AG04449 (cell line): ENCODE measurements at regions not wholly inside any gene's neighbourhood (a gene's known extent, or its start where the extent isn't known, plus 50 kb on each side); places are given as distances from the start of the nearest gene placed in this dataset.

ENCODE experiments used
- CTCF ChIA-PET: fragments of 350-600 bp; formaldehyde crosslinking; extraction: SDS; loops from one replicate; lab custom pipeline; 2021; ENCODE audit warnings: antibody characterized with exemption; lab: Yijun Ruan, JAX
- POLR2A ChIA-PET: fragments of 400-600, 350-600 bp; formaldehyde crosslinking; extraction: SDS; loops from one replicate; lab custom pipeline; 2020; ENCODE audit warnings: antibody characterized with exemption, inconsistent platforms; lab: Yijun Ruan, JAX
- DNase-seq: peaks from one replicate; pipeline ENCODE4 v3.0.0-alpha.2; 2010; ENCODE audit warnings: low read depth, low spot score
- H3K4me3 ChIP-seq: 2 replicates; pipeline ENCODE4 v1.5.1; 2011; ENCODE audit warnings: low read depth, mild to moderate bottlenecking, control low read depth, low read length
- CTCF ChIP-seq: IDR thresholded peaks from one replicate; pipeline ENCODE4 v1.5.1; 2011; ENCODE audit warnings: mild to moderate bottlenecking, moderate library complexity, low read length, control low read depth, inconsistent platforms; ENCODE audit not compliant: insufficient read depth; ENCODE audit errors: missing control alignments

- DNase-seq: no peak
- H3K4me3 ChIP-seq: no peak overlapping the region
- POLR2A ChIA-PET: no interaction called here
- TF ChIP-seq CTCF: no peak
- CTCF ChIA-PET: interaction anchor here (0.7 kb wide), 1 partner anchor 17 kb away, joined by 3 read pairs; no protein-coding TSS in a partner anchor
These were observed 171.5 kb downstream of the ZNF281 start for GRCh38 chr1:200238311-200238710.

GRCh38 chr1:200237066-200237465 is 172.8 kb downstream of the ZNF281 start:
- POLR2A ChIA-PET: no interaction called here
- TF ChIP-seq CTCF: no peak
- CTCF ChIA-PET: interaction anchor here (1.3 kb wide), 1 partner anchor 252 kb away, joined by 3 read pairs; no protein-coding TSS in a partner anchor
- DNase-seq: no peak
- H3K4me3 ChIP-seq: no peak overlapping the region

- no peak for TF ChIP-seq CTCF
- ChIA-PET CTCF (interaction anchor here (0.8 to 1.2 kb wide), 3 partner anchors 11 to 96 kb away, joined by 4 read pairs; no protein-coding TSS in a partner anchor), POLR2A (no interaction called here)
- no peak overlapping the region for H3K4me3 ChIP-seq
- no peak for DNase-seq
These were observed 174.9 kb downstream of the ZNF281 start for GRCh38 chr1:200234938-200235337.

- H3K4me3 ChIP-seq: no peak overlapping the region
- no peak for TF ChIP-seq CTCF
- ChIA-PET POLR2A (interaction anchor here (0.6 kb wide), 1 partner anchor 150 kb away, joined by 3 read pairs; no protein-coding TSS in a partner anchor), CTCF (interaction anchor here (0.9 to 2.1 kb wide), 4 partner anchors 8 to 120 kb away, joined by 3 to 7 read pairs (median 4); no protein-coding TSS in a partner anchor)
- peak; percentile 59 for DNase-seq
These were observed 176.4 kb downstream of the ZNF281 start for GRCh38 chr1:200233393-200233792.

- ChIA-PET CTCF (interaction anchor here (0.6 to 2.1 kb wide), 6 partner anchors 9 to 278 kb away, joined by 3 to 7 read pairs (median 4); no protein-coding TSS in a partner anchor), POLR2A (no interaction called here)
- TF ChIP-seq CTCF: no peak
- DNase-seq: peak; percentile 80
- H3K4me3 ChIP-seq: no peak overlapping the region
These were observed 178.0 kb downstream of the ZNF281 start for GRCh38 chr1:200231787-200232231.

GRCh38 chr1:200230671-200231070 is 179.2 kb downstream of the ZNF281 start:
- no peak overlapping the region for H3K4me3 ChIP-seq
- no peak for DNase-seq
- ChIA-PET POLR2A (interaction anchor here (0.8 kb wide), 1 partner anchor 253 kb away, joined by 3 read pairs; no protein-coding TSS in a partner anchor), CTCF (interaction anchor here (0.8 to 1.6 kb wide), 2 partner anchors 11 to 546 kb away, joined by 3 to 4 read pairs; no protein-coding TSS in a partner anchor)
- TF ChIP-seq CTCF: no peak
